Neural cell (in vitro differentiated cells): ENCODE measurements at regions not wholly inside any gene's neighbourhood (a gene's known extent, or its start where the extent isn't known, plus 50 kb on each side); places are given as distances from the start of the nearest gene placed in this dataset.

Source experiments
- EP300 ChIP-seq: fragments of 450-650 bp; conservative IDR thresholded peaks from 2 replicates; pipeline ENCODE4 v1.6.1; 2014; ENCODE audit warnings: antibody characterized with exemption, mild to moderate bottlenecking, moderate library complexity; ENCODE audit not compliant: poor library complexity, severe bottlenecking
- TF ChIP-seq, protein P1 (sequence below): IDR thresholded peaks from 2 replicates; pipeline ENCODE4 v1.6.1; 2012; ENCODE audit warnings: borderline replicate concordance
- TF ChIP-seq, protein P2 (sequence below): fragments of 450-650 bp; IDR thresholded peaks from 2 replicates; pipeline ENCODE4 v1.5.1; 2014; ENCODE audit warnings: antibody characterized with exemption, mild to moderate bottlenecking, moderate library complexity; ENCODE audit not compliant: poor library complexity, severe bottlenecking

DNA sequence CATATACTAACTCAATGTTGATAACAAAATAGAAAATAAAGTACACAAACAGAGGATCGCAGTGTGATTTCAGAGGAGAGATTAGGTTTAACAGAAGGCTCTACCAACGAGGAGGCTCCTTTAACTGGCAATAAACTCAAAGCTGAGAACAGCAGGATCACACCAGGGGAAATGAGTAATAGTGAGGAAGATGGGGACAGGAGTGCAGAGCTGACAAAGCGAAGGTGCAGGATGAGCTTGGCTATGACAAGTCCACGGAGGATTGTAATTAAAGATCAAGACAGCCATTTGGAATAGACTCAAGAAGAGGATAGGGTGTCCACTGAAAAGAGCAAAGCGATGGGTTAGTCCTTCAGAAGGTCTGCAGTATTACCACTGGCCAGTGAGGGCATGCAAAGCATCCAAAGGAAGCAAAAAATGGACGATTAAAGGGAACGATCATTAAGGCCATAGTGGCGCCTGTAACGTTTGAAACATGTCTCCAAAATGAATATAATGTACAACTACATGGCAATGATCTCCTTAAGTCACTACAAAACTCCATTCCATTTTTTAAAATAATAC lies 85.3 kb downstream of the GRIN2B start:
- TF ChIP-seq EP300: no peak
- TF ChIP-seq, protein P1, sequence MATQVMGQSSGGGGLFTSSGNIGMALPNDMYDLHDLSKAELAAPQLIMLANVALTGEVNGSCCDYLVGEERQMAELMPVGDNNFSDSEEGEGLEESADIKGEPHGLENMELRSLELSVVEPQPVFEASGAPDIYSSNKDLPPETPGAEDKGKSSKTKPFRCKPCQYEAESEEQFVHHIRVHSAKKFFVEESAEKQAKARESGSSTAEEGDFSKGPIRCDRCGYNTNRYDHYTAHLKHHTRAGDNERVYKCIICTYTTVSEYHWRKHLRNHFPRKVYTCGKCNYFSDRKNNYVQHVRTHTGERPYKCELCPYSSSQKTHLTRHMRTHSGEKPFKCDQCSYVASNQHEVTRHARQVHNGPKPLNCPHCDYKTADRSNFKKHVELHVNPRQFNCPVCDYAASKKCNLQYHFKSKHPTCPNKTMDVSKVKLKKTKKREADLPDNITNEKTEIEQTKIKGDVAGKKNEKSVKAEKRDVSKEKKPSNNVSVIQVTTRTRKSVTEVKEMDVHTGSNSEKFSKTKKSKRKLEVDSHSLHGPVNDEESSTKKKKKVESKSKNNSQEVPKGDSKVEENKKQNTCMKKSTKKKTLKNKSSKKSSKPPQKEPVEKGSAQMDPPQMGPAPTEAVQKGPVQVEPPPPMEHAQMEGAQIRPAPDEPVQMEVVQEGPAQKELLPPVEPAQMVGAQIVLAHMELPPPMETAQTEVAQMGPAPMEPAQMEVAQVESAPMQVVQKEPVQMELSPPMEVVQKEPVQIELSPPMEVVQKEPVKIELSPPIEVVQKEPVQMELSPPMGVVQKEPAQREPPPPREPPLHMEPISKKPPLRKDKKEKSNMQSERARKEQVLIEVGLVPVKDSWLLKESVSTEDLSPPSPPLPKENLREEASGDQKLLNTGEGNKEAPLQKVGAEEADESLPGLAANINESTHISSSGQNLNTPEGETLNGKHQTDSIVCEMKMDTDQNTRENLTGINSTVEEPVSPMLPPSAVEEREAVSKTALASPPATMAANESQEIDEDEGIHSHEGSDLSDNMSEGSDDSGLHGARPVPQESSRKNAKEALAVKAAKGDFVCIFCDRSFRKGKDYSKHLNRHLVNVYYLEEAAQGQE: no peak
- TF ChIP-seq, protein P2, sequence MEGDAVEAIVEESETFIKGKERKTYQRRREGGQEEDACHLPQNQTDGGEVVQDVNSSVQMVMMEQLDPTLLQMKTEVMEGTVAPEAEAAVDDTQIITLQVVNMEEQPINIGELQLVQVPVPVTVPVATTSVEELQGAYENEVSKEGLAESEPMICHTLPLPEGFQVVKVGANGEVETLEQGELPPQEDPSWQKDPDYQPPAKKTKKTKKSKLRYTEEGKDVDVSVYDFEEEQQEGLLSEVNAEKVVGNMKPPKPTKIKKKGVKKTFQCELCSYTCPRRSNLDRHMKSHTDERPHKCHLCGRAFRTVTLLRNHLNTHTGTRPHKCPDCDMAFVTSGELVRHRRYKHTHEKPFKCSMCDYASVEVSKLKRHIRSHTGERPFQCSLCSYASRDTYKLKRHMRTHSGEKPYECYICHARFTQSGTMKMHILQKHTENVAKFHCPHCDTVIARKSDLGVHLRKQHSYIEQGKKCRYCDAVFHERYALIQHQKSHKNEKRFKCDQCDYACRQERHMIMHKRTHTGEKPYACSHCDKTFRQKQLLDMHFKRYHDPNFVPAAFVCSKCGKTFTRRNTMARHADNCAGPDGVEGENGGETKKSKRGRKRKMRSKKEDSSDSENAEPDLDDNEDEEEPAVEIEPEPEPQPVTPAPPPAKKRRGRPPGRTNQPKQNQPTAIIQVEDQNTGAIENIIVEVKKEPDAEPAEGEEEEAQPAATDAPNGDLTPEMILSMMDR: no peak
